Inflammatory macrophage treated with lipopolysaccharide for 1 hour (primary cell): ENCODE measurements at regions not wholly inside any gene's neighbourhood (a gene's known extent, or its start where the extent isn't known, plus 50 kb on each side); places are given as distances from the start of the nearest gene placed in this dataset.
"Not testable (repeated sequence)": the region's sequence is repeated elsewhere in the genome, so short reads cannot be mapped to it uniquely, and the experiment has no call there.

Experiments used
- DNase-seq, 2 donors: peaks; one replicate each; pipeline ENCODE4 v3.0.0-alpha.2; 2020 to 2022

DNA sequence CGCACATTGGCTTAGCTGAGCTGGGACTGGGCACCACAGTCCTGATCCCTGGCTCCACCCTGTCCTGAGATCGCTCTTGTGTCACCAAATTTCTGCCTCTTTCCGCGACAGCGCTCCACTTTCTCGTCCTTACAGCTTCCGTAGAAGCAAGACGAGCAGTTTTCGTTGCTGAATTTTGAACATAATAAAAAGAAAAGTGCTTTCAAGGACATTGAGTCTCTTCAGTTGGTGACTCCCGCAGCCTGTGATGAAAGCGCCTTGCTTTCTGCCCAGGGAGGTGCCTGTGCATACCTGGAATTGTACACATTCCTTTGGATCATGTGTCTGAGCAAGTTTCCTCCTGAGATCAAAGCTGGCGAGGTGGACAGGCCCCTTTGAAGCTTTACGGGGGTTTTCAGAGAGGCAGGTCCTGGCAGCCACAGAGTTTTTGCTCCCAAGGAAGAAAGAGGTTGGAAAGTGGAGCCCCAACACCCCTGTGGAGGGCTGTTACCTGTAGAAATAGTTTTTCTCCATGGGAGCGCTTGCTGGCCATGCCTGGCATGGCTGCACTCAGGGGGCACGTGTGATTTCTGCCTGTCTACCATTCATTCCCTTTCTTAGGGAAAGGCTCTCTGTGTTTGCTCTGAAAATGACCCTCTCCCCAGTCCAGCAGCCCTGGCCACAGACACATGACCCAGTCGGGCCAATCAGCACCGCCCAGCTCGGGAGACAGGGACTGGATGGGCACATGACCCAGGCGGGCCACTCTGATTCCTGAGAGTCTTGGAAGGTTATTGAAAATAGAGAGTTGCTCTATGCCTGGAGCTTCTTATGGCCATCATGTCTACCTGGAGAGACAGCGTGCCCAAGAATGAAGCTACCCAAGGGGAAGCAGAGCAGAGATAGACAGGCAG is 115.6 kb upstream of the OTOS start:
- DNase-seq = no peak

GRCh38 chr2:240256704-240257637 is 116.5 kb upstream of the OTOS start:
- no peak for DNase-seq

DNA sequence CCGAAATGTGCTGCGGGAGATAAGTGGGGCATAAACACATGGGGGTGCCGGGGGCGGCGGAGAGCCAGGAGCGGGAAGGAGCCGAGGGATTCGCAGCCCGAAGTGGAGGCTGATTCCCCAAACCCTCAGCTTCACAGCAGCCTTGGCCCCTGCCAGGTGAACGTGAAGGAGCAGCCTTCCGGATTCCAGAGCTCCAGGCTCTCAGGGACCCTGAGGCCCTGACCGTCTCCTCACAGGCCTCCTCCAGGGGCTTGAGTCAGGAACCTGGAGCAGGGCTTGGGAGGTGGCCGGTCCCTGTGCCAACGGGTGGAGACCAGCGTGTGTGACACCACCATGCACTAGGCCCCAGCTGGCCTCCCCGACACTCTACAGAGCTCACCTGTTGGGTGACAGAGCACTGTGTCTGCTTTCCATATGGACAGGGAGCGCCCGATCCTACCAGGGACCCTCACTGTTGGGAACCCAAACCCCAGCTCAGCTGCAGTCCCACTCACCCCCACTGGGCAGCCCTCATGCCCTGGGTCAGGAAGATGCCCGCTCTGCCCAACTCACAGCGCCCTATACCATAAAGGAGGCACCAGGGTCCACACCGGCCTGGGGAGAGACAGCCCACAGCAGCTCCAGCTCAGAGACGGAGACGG is 117.6 kb upstream of the OTOS start:
- no peak for DNase-seq

DNA sequence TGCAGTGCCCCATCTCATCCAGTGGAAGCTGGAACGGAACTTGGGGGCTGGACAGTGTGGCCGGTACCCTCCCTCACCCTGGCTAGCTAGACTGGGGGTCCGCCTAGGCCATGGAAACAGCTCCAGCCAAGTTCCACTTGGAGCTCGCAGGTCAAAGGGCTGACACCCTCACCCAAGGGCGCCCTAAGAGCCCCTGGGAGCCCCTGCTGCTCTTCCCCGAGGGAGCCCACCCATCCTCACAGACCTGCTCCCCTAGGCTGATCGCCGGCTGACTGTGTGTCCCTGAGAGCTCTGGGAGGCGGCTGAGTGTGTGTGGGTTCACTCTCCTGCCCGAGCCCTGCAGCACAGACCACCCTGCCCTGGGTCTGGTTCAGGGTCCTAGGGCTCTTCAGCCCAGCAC is 118.2 kb upstream of the OTOS start:
- no peak for DNase-seq

DNA sequence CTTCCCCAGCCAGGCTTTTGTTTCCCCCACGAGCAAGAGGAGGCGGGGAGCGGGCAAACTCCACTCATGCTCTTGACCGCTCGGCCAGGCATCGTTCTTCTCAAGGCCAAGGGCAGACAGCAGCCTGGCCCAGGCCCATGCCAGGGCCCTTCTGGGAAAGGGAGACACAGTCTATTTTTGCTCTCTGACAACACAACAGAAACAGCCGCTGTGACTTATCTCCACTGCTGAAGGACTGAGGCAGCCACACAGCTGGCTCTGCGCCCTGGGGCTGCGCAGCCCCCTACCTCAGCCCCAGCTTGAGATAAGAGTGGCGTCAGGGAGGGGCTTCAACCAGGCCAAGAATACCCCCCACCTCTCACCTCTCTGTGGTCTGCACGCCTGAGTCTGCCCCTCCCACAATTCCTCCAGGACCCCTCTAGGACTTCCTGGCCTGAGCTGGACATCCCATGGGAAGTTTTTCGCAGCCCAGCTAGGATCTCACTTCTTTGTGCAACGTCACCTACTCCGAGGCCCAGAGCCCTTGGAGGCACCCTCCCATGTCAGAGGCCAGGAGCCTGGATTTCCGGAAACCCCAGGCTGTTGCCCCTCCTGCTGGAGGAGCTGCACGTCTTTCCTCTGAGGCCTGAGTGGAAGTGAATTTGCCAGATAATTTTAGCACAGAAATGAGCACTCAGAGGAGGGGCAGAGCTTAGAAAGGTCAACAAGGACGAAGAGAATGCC is 118.9 kb upstream of the OTOS start:
- DNase-seq = no peak

DNA sequence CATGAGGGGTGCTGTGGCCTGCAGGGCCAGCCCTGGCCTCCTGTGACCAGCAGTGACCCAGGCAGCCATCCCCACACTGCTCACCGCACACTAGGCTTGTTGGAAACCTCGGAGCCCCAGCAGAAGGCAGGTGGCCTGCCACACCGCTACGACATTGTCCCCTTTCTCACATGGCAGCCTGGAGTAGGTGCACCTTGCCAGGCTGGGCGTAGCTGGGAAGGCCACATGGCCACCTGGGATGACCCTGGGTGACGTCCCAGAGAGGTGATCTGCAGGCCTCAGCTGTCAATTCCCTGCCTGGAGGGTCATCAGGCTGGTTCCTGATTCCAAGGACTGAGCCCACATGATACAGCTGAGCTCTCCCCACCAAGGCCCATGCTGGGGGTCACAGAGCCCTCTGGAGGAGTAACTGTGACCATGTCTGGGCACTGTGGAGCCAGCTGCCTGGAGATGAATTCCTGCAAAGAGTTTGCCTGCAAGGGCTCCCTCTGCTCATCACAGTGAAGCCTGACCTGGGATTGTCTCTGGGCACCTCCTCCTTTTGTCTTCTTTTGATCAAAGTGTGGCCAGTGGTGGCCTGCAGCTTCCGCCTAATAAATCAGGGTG is 119.6 kb upstream of the OTOS start:
- no peak for DNase-seq

- no peak for DNase-seq
Observed at GRCh38 chr2:240260664-240261063, 120.2 kb upstream of the OTOS start.

DNA sequence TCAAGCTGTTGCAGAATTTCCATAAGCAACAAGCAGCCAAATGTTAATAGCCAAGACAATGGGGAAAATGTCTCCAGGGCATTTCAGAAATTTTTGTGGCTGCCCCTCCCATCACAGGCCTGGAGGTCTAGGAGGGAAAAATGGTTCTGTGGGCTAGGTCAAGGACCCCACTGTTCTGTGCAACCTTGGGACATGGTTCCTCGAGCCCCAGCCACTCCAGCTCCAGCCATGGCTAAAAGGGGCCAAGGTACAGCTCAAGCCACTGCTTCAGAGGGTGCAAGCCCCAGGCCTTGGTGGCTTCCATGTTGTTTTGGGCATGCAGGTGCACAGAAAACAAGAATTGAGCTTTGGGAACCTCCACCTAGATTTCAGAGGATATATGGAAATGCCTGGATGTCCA is 122.1 kb upstream of the OTOS start:
- DNase-seq = not testable (repeated sequence)

DNA sequence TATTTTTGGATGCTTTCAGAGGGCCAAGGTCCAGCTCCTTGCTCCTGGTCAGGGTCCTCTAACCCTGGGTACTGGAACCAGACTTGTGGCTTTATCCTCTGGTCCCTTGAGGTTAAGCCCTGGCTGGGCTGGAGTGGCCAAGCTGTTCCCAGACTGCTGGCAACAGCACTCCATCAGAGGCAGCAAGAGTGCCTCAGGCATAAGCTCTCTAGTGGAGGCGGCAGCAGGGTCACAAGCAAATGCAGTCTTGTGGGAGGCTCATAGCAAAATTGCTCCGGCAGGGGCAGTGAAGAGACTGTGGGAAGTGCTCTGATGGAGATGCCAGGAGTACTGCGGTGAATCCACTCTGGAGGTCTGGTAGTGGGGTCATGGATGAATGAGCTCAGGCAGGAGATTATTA is 128.9 kb upstream of the OTOS start:
- DNase-seq = no peak

GRCh38 chr2:240269886-240270285 is 129.4 kb upstream of the OTOS start:
- no peak for DNase-seq

DNA sequence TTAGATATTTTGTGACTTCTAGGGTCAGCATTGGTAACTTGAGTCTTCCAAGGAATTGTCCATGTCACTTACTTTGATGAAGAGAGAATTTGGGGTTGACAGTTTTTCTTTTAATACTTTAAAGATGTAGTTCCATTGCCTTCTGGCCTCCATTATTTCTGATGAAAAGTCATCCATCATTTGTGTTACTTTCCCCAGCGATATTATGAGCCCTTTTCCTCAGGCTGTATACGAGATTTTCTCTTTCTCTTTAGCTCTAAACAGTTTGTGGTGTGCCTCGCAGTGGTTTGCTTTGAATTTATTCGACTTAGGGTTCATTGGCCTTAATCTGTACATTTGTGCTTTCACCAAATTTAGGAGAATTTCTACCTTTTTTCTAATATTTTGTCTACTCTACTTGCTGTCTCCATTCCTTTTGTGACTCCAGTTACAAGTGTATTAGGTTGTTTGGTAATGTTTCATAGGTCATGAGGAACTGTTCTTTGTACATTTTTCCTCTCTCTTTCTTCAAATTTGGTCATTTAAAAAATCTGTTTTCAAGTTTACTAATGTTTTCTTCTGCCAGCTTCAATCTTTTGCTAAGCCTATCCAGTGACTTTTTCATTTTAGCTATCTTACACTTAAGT is 131.4 kb upstream of the OTOS start:
- DNase-seq = no peak

DNA sequence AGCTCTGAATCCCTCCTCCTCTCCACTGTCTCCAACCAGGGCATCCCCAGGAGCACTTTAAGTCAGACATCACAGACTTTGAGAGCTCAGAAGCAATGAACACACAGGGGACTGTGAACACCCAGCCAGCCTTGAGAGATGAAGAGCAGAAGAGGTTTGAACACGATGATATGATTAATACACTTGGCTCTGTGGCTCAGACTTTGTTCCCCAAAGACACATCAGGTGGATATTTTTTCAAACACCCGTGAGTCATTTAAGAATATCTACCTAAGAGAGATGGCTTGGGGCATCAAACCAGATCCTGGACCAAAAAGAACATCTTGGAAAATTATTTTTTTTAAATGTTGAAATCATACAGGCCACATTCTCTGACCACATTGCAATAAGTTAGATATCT is 134.9 kb upstream of the OTOS start:
- DNase-seq = no peak

GRCh38 chr2:240277073-240277806 is 136.8 kb upstream of the OTOS start:
- no peak for DNase-seq

DNA sequence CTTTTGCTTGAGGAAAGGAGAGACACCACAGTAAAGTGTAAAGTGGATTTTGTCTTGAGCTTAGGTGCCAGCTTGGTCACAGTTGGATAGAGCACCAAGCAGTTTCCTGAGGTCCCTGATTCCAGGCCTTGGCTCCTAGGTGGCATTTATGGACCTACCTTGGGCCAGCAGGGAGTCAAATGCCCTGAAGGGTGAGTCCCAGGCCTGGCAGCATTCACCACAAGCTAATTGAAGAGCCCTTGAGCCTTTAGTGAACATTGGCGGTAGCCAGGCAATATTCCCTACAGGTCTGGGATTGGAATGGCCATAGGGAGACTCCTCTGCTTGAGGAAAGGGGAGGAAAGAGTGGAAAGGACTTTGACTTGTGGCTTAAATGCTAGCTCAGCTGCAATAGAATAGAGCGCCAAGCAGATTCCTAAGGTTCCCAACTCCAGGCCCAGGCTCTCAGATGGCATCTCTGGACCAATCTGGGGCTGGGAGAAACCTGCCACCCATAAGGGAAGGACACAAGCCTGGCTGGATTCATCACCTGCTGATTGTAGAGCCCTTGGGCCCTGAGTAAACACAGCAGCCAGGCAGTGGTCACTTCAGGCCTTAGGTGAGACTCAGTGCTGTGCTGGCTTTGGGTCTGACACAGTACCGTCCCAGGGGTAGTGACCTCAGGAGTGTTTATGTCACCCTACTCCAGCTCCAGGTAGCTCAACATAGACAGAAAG is 137.5 kb upstream of the OTOS start:
- DNase-seq = no peak

DNA sequence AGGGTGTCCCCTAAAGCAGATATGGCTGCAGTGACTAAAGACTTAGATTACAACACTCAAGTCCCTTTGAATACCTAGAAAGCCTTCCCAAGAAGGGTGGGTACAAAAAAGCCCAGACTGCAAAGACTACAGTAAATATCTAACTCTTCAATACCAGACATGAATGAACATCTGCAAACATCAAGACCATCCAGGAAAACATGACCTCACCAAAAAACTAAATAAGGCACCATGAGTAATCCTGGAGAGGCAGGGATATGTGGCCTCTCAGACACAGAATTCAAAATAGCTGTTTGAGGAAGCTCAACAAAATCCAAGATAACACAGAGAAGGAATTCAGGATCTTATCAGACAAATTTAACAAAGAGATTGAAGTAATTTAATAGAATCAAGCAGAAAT is 138.2 kb upstream of the OTOS start:
- DNase-seq = no peak

DNA sequence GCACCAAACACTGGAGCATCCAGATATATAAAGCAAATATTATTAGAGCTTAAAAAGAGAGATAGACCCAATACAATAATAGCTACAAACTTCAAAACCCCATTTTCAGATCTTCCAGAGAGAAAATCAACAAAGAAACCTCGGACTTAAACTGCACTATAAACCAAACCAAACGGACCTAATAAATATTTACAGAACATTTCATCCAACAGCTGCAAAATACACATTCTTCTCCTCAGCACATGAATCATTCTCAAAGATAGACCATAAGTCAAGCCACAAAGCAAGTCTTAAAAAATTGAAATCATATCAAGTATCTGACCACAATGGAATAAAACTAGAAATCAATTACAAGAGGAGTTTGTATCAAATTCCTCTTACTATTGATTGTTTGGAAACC is 140.2 kb upstream of the OTOS start:
- no peak for DNase-seq

GRCh38 chr2:240284503-240285259 is 144.2 kb upstream of the OTOS start:
- DNase-seq = no peak

DNA sequence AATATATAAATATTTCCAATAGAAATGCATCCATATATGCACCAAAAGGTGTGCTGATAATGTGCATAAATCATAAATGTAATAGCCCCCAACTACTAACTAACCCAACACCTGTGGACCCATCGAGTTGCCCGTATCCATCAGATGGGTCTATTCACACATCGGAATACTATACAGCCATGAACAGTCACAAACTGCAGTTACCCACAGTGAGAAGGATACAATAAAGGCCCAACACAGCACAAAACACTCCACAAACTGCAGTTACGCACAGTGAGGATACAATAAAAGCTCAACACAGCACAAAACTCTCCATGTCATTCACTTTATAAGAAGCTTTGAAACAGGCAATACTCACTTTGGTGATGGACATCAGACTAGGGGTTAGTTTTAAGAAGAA is 145.3 kb upstream of the OTOS start:
- DNase-seq = no peak

GRCh38 chr2:240286596-240286995 is 146.1 kb upstream of the OTOS start:
- DNase-seq = no peak

DNA sequence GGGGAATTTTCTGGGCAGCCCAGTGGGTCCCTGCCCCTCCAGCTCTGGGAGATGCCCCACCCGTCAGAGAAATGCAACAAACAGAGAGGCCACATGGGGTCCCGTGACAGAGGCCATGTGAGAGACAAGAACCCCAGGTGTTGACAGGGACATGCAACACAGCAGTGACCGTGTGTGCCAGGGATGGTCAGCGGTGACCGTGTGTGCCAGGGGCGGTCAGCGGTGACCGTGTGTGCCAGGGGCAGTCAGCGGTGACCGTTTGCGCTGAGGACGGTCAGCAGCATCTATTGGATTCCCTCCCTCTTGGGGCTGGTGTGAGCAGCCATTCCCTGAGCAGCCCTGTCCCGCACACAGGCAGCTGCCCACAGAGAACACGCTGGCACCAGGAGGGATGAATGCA is 146.6 kb upstream of the OTOS start:
- no peak for DNase-seq
